Spinal cord (tissue), 9 donors: ENCODE measurements at regions not wholly inside any gene's neighbourhood (a gene's known extent, or its start where the extent isn't known, plus 50 kb on each side); places are given as distances from the start of the nearest gene placed in this dataset.

Source experiments
- DNase-seq, 6 donors: peaks; one replicate each; pipeline versions ENCODE4 v3.0.0 to v3.0.0-alpha.2; 2013 to 2015; ENCODE audit warnings: low spot score in 6 of 6, low read depth in 4 of 6
- H3K27ac ChIP-seq: one replicate; pipeline ENCODE4 v1.5.1; 2013; ENCODE audit warnings: low read depth, low read length, control low read depth
- H3K27me3 ChIP-seq: one replicate; pipeline ENCODE4 v1.6.1; 2013; ENCODE audit warnings: low read length; ENCODE audit not compliant: control insufficient read depth, insufficient read depth
- H3K36me3 ChIP-seq: one replicate; pipeline ENCODE4 v1.6.1; 2013; ENCODE audit warnings: low read length; ENCODE audit not compliant: control insufficient read depth, insufficient read depth
- H3K4me1 ChIP-seq: one replicate; pipeline ENCODE4 v1.6.1; 2013; ENCODE audit warnings: low read length; ENCODE audit not compliant: control insufficient read depth, insufficient read depth
- H3K4me3 ChIP-seq: one replicate; pipeline ENCODE4 v1.5.1; 2013; ENCODE audit warnings: low read depth, low read length, control low read depth
- H3K9me3 ChIP-seq: one replicate; pipeline ENCODE4 v1.6.1; 2013; ENCODE audit warnings: low read length; ENCODE audit not compliant: control insufficient read depth, insufficient read depth
- WGBS: methylation state at CpG from one replicate; pipeline ENCODE4 v1.1.5; 2013; ENCODE audit warnings: missing lambda C conversion rate; ENCODE audit not compliant: insufficient coverage; 5-methylcytosine and 5-hydroxymethylcytosine counted together
- donor health status: healthy.

GRCh38 chr14:22411398-22412055 is 177.5 kb downstream of the DAD1 start:
- peak in 1 of 6 donors; percentile 73 for DNase-seq
- Histone ChIP-seq H3K36me3 (no peaks in the 10 kb centered on the region), H3K4me3 (no peak overlapping the region), H3K9me3 (no peaks in the 10 kb centered on the region), H3K27ac (no peak overlapping the region), H3K27me3 (no peaks in the 10 kb centered on the region), H3K4me1 (peaks cover 5% of the 10 kb centered on the region)
- 87% methylated on average over 5 of the region's 5 CpGs for WGBS

- Histone ChIP-seq H3K4me1 (peaks cover 5% of the 10 kb centered on the region), H3K27me3 (no peaks in the 10 kb centered on the region), H3K36me3 (no peaks in the 10 kb centered on the region), H3K27ac (no peak overlapping the region), H3K4me3 (no peak overlapping the region), H3K9me3 (no peaks in the 10 kb centered on the region)
- DNase-seq, result no peak
Measured at GRCh38 chr14:22410497-22410896, 178.5 kb downstream of the DAD1 start.

GRCh38 chr14:22409006-22409405 is 180.0 kb downstream of the DAD1 start:
- Histone ChIP-seq H3K36me3 (no peaks in the 10 kb centered on the region), H3K27ac (no peak overlapping the region), H3K9me3 (no peaks in the 10 kb centered on the region), H3K27me3 (no peaks in the 10 kb centered on the region), H3K4me3 (no peak overlapping the region), H3K4me1 (peaks cover 5% of the 10 kb centered on the region)
- no CpG with 5 or more reads among the region's 3 CpGs for WGBS
- no peak for DNase-seq

GRCh38 chr14:22408547-22408946 is 180.5 kb downstream of the DAD1 start:
- Histone ChIP-seq H3K27ac (no peak overlapping the region), H3K9me3 (no peaks in the 10 kb centered on the region), H3K4me1 (peaks cover 5% of the 10 kb centered on the region), H3K4me3 (no peak overlapping the region), H3K27me3 (no peaks in the 10 kb centered on the region), H3K36me3 (no peaks in the 10 kb centered on the region)
- 100% methylated on average over 1 of the region's 2 CpGs for WGBS
- DNase-seq, result no peak

GRCh38 chr14:22407033-22407432 is 182.0 kb downstream of the DAD1 start:
- no peak overlapping the region for H3K27ac ChIP-seq
- no peaks in the 10 kb centered on the region for H3K4me1 ChIP-seq
- H3K27me3 ChIP-seq, result no peaks in the 10 kb centered on the region
- no peaks in the 10 kb centered on the region for H3K9me3 ChIP-seq
- no peak for DNase-seq
- 60% methylated on average over 1 of the region's 6 CpGs for WGBS
- H3K4me3 ChIP-seq, result no peak overlapping the region
- H3K36me3 ChIP-seq, result no peaks in the 10 kb centered on the region

GRCh38 chr14:22405201-22405600 is 183.8 kb downstream of the DAD1 start:
- no peak for DNase-seq
- no peaks in the 10 kb centered on the region for H3K27me3 ChIP-seq
- no peaks in the 10 kb centered on the region for H3K4me1 ChIP-seq
- no peaks in the 10 kb centered on the region for H3K36me3 ChIP-seq
- no peak overlapping the region for H3K27ac ChIP-seq
- H3K9me3 ChIP-seq, result no peaks in the 10 kb centered on the region
- H3K4me3 ChIP-seq, result no peak overlapping the region
- no CpG with 5 or more reads among the region's 1 CpG for WGBS

GRCh38 chr14:22403296-22403695 is 185.7 kb downstream of the DAD1 start:
- Histone ChIP-seq H3K36me3 (no peaks in the 10 kb centered on the region), H3K4me1 (no peaks in the 10 kb centered on the region), H3K27me3 (no peaks in the 10 kb centered on the region), H3K9me3 (no peaks in the 10 kb centered on the region), H3K4me3 (no peak overlapping the region), H3K27ac (no peak overlapping the region)
- no peak for DNase-seq
- WGBS, result 94% methylated on average over 2 of the region's 4 CpGs

GRCh38 chr14:22400655-22401259 is 188.3 kb downstream of the DAD1 start:
- no peak overlapping the region for H3K4me3 ChIP-seq
- no peaks in the 10 kb centered on the region for H3K27me3 ChIP-seq
- H3K36me3 ChIP-seq, result no peaks in the 10 kb centered on the region
- WGBS, result 77% methylated on average over 2 of the region's 3 CpGs
- no peak overlapping the region for H3K27ac ChIP-seq
- DNase-seq, result peak in 1 of 6 donors; percentile 58
- no peaks in the 10 kb centered on the region for H3K9me3 ChIP-seq
- H3K4me1 ChIP-seq, result peaks cover 5% of the 10 kb centered on the region

GRCh38 chr14:22399776-22400175 is 189.2 kb downstream of the DAD1 start:
- H3K4me1 ChIP-seq, result peaks cover 5% of the 10 kb centered on the region
- no peak overlapping the region for H3K4me3 ChIP-seq
- H3K36me3 ChIP-seq, result no peaks in the 10 kb centered on the region
- no peaks in the 10 kb centered on the region for H3K27me3 ChIP-seq
- no peak overlapping the region for H3K27ac ChIP-seq
- no CpG with 5 or more reads among the region's 2 CpGs for WGBS
- DNase-seq, result no peak
- no peaks in the 10 kb centered on the region for H3K9me3 ChIP-seq

GRCh38 chr14:22397221-22397737 is 191.7 kb downstream of the DAD1 start:
- WGBS, result 86% methylated on average over 6 of the region's 7 CpGs
- Histone ChIP-seq H3K27me3 (no peaks in the 10 kb centered on the region), H3K27ac (no peak overlapping the region), H3K4me1 (peaks cover 5% of the 10 kb centered on the region), H3K4me3 (no peak overlapping the region), H3K36me3 (no peaks in the 10 kb centered on the region), H3K9me3 (no peaks in the 10 kb centered on the region)
- peak in 1 of 6 donors; percentile 85 for DNase-seq
